ENCODE measurements at regions not wholly inside any gene's neighbourhood (a gene's known extent, or its start where the extent isn't known, plus 50 kb on each side); places are given as distances from the start of the nearest gene placed in this dataset.

DNA sequence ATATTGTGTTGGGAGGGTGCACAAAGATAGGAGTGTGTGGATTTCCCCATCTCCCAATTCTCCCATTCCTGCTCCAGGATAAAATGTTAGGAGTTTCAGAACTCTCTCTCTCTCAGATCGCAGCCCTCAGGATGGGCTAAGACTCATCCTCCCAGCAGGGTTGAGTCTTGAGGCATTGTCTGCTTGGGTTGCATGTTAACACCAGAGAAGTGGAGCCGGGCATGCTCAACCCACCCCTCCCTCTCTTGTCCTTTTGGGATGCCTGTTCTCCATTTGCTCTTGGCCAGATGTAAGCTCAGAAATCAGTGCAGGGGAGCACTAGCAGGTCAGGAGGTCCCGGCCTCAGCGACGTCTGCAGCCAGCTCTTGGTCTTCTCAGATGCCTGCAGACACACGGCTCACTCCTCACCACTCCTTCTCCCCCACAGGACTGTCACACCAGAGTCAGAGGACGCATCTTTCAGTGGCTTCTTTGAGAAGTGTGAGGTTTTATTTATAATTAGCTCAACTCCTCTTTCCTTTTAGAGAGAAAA is 1456.5 kb downstream of the TBC1D22A start:
- no peaks in the 10 kb centered on the region for H3F3A ChIP-seq (ENCODE audit: insufficient read depth)
- H3K27me3 ChIP-seq (ENCODE audit: low read length) = no peaks in the 10 kb centered on the region
- H3K36me3 ChIP-seq (ENCODE audit: low read length) = no peaks in the 10 kb centered on the region
- no peaks in the 10 kb centered on the region for H3K79me2 ChIP-seq (ENCODE audit: insufficient read depth, low read length)
- no peak overlapping the region for H3K4me2 ChIP-seq (ENCODE audit: low read depth, low read length, poor library complexity, severe bottlenecking)
- H2AFZ ChIP-seq (ENCODE audit: low read depth, low read length, severe bottlenecking) = no peak overlapping the region
- H3K9ac ChIP-seq (ENCODE audit: low read length) = no peak overlapping the region
- no peak overlapping the region for H3K4me3 ChIP-seq (ENCODE audit: insufficient read depth, low read length, poor library complexity, severe bottlenecking)
- no peak for TF ChIP-seq EZH2phosphoT487 (conservative IDR thresholded peaks at IDR 0.05; ENCODE audit: low read length)
- TF ChIP-seq, protein P1, sequence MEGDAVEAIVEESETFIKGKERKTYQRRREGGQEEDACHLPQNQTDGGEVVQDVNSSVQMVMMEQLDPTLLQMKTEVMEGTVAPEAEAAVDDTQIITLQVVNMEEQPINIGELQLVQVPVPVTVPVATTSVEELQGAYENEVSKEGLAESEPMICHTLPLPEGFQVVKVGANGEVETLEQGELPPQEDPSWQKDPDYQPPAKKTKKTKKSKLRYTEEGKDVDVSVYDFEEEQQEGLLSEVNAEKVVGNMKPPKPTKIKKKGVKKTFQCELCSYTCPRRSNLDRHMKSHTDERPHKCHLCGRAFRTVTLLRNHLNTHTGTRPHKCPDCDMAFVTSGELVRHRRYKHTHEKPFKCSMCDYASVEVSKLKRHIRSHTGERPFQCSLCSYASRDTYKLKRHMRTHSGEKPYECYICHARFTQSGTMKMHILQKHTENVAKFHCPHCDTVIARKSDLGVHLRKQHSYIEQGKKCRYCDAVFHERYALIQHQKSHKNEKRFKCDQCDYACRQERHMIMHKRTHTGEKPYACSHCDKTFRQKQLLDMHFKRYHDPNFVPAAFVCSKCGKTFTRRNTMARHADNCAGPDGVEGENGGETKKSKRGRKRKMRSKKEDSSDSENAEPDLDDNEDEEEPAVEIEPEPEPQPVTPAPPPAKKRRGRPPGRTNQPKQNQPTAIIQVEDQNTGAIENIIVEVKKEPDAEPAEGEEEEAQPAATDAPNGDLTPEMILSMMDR (IDR thresholded peaks at IDR 0.05; ENCODE audit: insufficient read depth, low read length, poor library complexity, severe bottlenecking) = no peak
- no peak overlapping the region for H3K27ac ChIP-seq (ENCODE audit: low read depth, low read length)
- no peaks in the 10 kb centered on the region for H3K9me2 ChIP-seq (replicated peaks; ENCODE audit: insufficient read depth, low read length)
- no peaks in the 10 kb centered on the region for H4K20me1 ChIP-seq (ENCODE audit: low read depth, low read length)
- peaks cover 4% of the 10 kb centered on the region; the same call in 1 of the 2 replicates for H3K9me3 ChIP-seq (ENCODE audit: insufficient read depth, low read length)

DNA sequence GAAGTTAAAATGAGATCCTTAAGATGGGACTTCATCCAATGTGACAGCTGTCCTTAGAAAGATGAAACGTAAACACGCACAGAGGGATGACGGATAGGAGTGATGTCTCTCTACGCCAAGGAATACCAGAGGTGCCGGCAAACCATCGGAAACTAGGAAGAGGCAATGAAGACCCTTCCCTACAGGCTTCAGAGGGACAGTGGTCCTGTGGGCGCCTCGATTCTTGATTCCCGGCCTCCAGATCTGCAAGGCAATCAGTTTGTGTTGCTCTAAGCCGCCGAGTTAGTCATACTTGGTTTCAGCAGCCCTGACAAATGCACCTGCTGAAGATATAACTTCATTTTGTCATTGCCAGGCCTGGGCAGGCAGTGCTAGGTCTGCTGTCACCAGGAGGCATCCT is 1455.1 kb downstream of the TBC1D22A start:
- TF ChIP-seq EZH2phosphoT487 (conservative IDR thresholded peaks at IDR 0.05; ENCODE audit: low read length) = no peak
- TF ChIP-seq, protein P1 (IDR thresholded peaks at IDR 0.05; ENCODE audit: insufficient read depth, low read length, poor library complexity, severe bottlenecking) = no peak
- Histone ChIP-seq H3K4me2 (ENCODE audit: low read depth, low read length, poor library complexity, severe bottlenecking) (no peak overlapping the region), H3K27ac (ENCODE audit: low read depth, low read length) (no peak overlapping the region), H3K9ac (ENCODE audit: low read length) (no peak overlapping the region), H4K20me1 (ENCODE audit: low read depth, low read length) (no peaks in the 10 kb centered on the region), H2AFZ (ENCODE audit: low read depth, low read length, severe bottlenecking) (no peak overlapping the region), H3F3A (ENCODE audit: insufficient read depth) (no peaks in the 10 kb centered on the region), H3K27me3 (ENCODE audit: low read length) (no peaks in the 10 kb centered on the region), H3K79me2 (ENCODE audit: insufficient read depth, low read length) (no peaks in the 10 kb centered on the region), H3K4me3 (ENCODE audit: insufficient read depth, low read length, poor library complexity, severe bottlenecking) (no peak overlapping the region), H3K36me3 (ENCODE audit: low read length) (no peaks in the 10 kb centered on the region), H3K9me2 (replicated peaks; ENCODE audit: insufficient read depth, low read length) (no peaks in the 10 kb centered on the region), H3K9me3 (ENCODE audit: insufficient read depth, low read length) (peaks cover 4% of the 10 kb centered on the region; the same call in 1 of the 2 replicates)

DNA sequence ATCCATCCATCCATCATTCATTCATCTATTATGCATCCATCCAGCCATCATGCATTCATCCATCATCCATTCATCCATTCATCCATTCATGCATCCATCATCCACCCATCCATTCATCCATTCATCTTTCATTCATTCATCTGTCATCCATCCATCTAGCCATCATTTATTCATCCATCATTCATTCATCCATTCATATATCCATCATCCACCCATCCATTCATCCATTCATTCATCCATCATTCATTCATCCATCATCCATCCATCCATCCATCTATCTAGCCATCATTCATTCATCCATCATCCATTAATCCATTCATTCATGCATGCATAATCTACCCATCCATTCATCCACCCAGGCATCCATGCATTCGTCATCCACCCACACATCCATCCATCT is 1450.3 kb downstream of the TBC1D22A start:
- H2AFZ ChIP-seq (ENCODE audit: low read depth, low read length, severe bottlenecking) = no peak overlapping the region
- H3F3A ChIP-seq (ENCODE audit: insufficient read depth) = no peaks in the 10 kb centered on the region
- H3K4me2 ChIP-seq (ENCODE audit: low read depth, low read length, poor library complexity, severe bottlenecking) = no peak overlapping the region
- no peaks in the 10 kb centered on the region for H3K9me3 ChIP-seq (ENCODE audit: insufficient read depth, low read length)
- no peaks in the 10 kb centered on the region for H3K9me2 ChIP-seq (replicated peaks; ENCODE audit: insufficient read depth, low read length)
- no peaks in the 10 kb centered on the region for H3K27me3 ChIP-seq (ENCODE audit: low read length)
- H3K4me3 ChIP-seq (ENCODE audit: insufficient read depth, low read length, poor library complexity, severe bottlenecking) = no peak overlapping the region
- no peak overlapping the region for H3K9ac ChIP-seq (ENCODE audit: low read length)
- TF ChIP-seq, protein P1 (IDR thresholded peaks at IDR 0.05; ENCODE audit: insufficient read depth, low read length, poor library complexity, severe bottlenecking) = no peak
- TF ChIP-seq EZH2phosphoT487 (conservative IDR thresholded peaks at IDR 0.05; ENCODE audit: low read length) = no peak
- no peaks in the 10 kb centered on the region for H3K36me3 ChIP-seq (ENCODE audit: low read length)
- no peaks in the 10 kb centered on the region for H3K79me2 ChIP-seq (ENCODE audit: insufficient read depth, low read length)
- H4K20me1 ChIP-seq (ENCODE audit: low read depth, low read length) = no peaks in the 10 kb centered on the region
- no peak overlapping the region for H3K27ac ChIP-seq (ENCODE audit: low read depth, low read length)
